Stimulated activated naive CD8-positive, alpha-beta T cell treated with anti-CD3 and anti-CD28 coated beads, Interleukin-15, Interleukin-2, amounts not matched to agents 100 ng/mL and 50 ng/mL, for 24 hours (primary cell): ENCODE measurements at regions not wholly inside any gene's neighbourhood (a gene's known extent, or its start where the extent isn't known, plus 50 kb on each side); places are given as distances from the start of the nearest gene placed in this dataset.
"Not testable (repeated sequence)": the region's sequence is repeated elsewhere in the genome, so short reads cannot be mapped to it uniquely, and the experiment has no call there.

Experiments
- H3K27ac Mint-ChIP-seq: one replicate; pipeline ENCODE4 v1.8.0; 2021; ENCODE audit warnings: mild to moderate bottlenecking, mixed read lengths
- H3K27me3 Mint-ChIP-seq: one replicate; pipeline ENCODE4 v1.8.0; 2021; ENCODE audit warnings: mixed read lengths
- H3K36me3 Mint-ChIP-seq: one replicate; pipeline ENCODE4 v1.8.0; 2021; ENCODE audit warnings: low read depth, mixed read lengths
- H3K4me1 Mint-ChIP-seq: one replicate; pipeline ENCODE4 v1.8.0; 2021; ENCODE audit warnings: low read depth, mixed read lengths
- H3K4me3 Mint-ChIP-seq: one replicate; pipeline ENCODE4 v1.8.0; 2021; ENCODE audit warnings: mild to moderate bottlenecking, mixed read lengths
- H3K9me3 Mint-ChIP-seq: one replicate; pipeline ENCODE4 v1.8.0; 2021; ENCODE audit warnings: mixed read lengths

DNA sequence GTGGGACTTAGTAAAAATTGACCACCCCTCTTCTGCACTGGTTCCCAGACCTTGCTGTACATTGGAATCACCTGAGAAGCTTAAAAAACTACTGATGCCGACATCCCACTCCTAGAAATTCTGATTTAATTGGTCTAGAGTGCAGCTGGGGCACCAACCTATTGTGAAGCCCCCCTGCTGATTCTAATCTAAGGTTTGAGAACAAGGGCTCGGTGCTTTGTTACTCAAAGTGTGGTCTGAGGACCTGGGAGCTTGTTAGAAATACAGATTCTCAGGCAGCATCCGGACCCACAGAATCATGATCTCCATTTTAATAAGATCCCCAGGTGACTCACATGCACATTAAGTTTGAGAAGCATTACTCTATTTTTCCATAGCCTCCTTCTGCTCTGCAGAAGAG is 57.8 kb upstream of the LPAR1 start:
- no peak overlapping the region for H3K27ac Mint-ChIP-seq

GRCh38 chr9:111095441-111095840 is 57.2 kb upstream of the LPAR1 start:
- no peaks in the 10 kb centered on the region for H3K36me3 Mint-ChIP-seq
- no peak overlapping the region for H3K27ac Mint-ChIP-seq
- H3K4me3 Mint-ChIP-seq = no peak overlapping the region
- no peaks in the 10 kb centered on the region for H3K27me3 Mint-ChIP-seq
- H3K4me1 Mint-ChIP-seq = no peaks in the 10 kb centered on the region
- H3K9me3 Mint-ChIP-seq = peaks cover 3% of the 10 kb centered on the region

More for the DNA sequence above, 57.8 kb upstream of the LPAR1 start:
- peaks cover 3% of the 10 kb centered on the region for H3K9me3 Mint-ChIP-seq
- no peaks in the 10 kb centered on the region for H3K4me1 Mint-ChIP-seq
- H3K4me3 Mint-ChIP-seq = no peak overlapping the region
- no peaks in the 10 kb centered on the region for H3K27me3 Mint-ChIP-seq
- no peaks in the 10 kb centered on the region for H3K36me3 Mint-ChIP-seq

- Mint-ChIP-seq H3K4me1 (no peaks in the 10 kb centered on the region), H3K27me3 (no peaks in the 10 kb centered on the region)
These were observed 56.7 kb upstream of the LPAR1 start for GRCh38 chr9:111094958-111095357.

GRCh38 chr9:111094433-111094924 is 56.2 kb upstream of the LPAR1 start:
- H3K27ac Mint-ChIP-seq = no peak overlapping the region
- H3K9me3 Mint-ChIP-seq = peaks cover 3% of the 10 kb centered on the region
- H3K36me3 Mint-ChIP-seq = no peaks in the 10 kb centered on the region
- no peaks in the 10 kb centered on the region for H3K27me3 Mint-ChIP-seq
- H3K4me3 Mint-ChIP-seq = no peak overlapping the region
- H3K4me1 Mint-ChIP-seq = no peaks in the 10 kb centered on the region

More at GRCh38 chr9:111094958-111095357, 56.7 kb upstream of the LPAR1 start:
- peaks cover 3% of the 10 kb centered on the region for H3K9me3 Mint-ChIP-seq
- H3K4me3 Mint-ChIP-seq = no peak overlapping the region
- no peaks in the 10 kb centered on the region for H3K36me3 Mint-ChIP-seq
- no peak overlapping the region for H3K27ac Mint-ChIP-seq

GRCh38 chr9:111092167-111092566 is 53.9 kb upstream of the LPAR1 start:
- H3K27me3 Mint-ChIP-seq, H3K4me3 Mint-ChIP-seq, H3K4me1 Mint-ChIP-seq, H3K36me3 Mint-ChIP-seq, H3K27ac Mint-ChIP-seq: not testable (repeated sequence)
- H3K9me3 Mint-ChIP-seq = peaks cover 13% of the 10 kb centered on the region
